Ascending aorta (tissue), 2 donors: ENCODE measurements at regions not wholly inside any gene's neighbourhood (a gene's known extent, or its start where the extent isn't known, plus 50 kb on each side); places are given as distances from the start of the nearest gene placed in this dataset.

Source experiments
- DNase-seq, 2 donors: peaks; one replicate each; pipeline ENCODE4 v3.0.0-alpha.2; 2019; ENCODE audit warnings: low spot score in 2 of 2
- H3K27ac ChIP-seq, 2 donors: fragments of 200-600 bp; sonication (generic); one replicate each; pipeline ENCODE4 v1.5.1; 2016 to 2017; ENCODE audit warnings: mild to moderate bottlenecking in 1 of 2
- H3K27me3 ChIP-seq: fragments of 200-600 bp; sonication (generic); one replicate; pipeline ENCODE4 v1.5.1; 2017
- H3K36me3 ChIP-seq, 2 donors: fragments of 200-600 bp; sonication (generic); one replicate each; pipeline ENCODE4 v1.5.1; 2016
- H3K4me1 ChIP-seq, 2 donors: fragments of 200-600 bp; sonication (generic); one replicate each; pipeline ENCODE4 v1.5.1; 2016 to 2017; ENCODE audit warnings: mild to moderate bottlenecking in 1 of 2
- H3K4me3 ChIP-seq, 2 donors: fragments of 200-600 bp; sonication (generic); one replicate each; pipeline ENCODE4 v1.5.1; 2016 to 2017; ENCODE audit warnings: mild to moderate bottlenecking in 1 of 2
- H3K9me3 ChIP-seq, 2 donors: fragments of 200-600 bp; sonication (generic); one replicate each; pipeline ENCODE4 v1.5.1; 2016
- intact Hi-C: fragments of 100-400 bp; cut with DNase I; formaldehyde crosslinking; loops from one replicate; pipeline ENCODE4 v1.15.1; 2023
- TF ChIP-seq, protein P1 (sequence below), 3 experiments: fragments of 200-600 bp in 2 of 3; fragments of 450-650 bp in 1 of 3; sonication (generic) in 2 of 3; IDR thresholded peaks; one replicate each; pipeline ENCODE4 v1.5.1; 2016 to 2019; ENCODE audit warnings: antibody characterized with exemption in 3 of 3, mild to moderate bottlenecking in 1 of 3, moderate library complexity in 1 of 3

DNA sequence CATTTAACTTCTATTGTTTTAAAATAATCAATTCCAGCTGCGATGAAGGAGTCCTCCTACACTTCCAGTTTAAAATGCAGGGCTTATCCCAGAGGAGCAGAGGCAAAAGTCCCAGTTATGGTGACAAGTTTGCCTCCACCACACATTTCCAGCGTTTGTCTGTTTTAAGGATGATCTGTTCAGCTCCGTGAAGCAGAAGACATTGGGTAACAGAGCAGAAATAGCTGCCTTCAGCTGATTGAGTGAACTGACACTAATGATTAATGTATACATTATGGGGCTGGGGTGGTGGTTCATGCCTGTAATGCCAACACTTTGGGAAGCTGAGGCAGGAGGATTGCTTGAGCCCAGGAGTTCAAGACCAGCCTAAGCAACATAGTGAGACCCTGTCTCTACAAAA is 127.6 kb downstream of the HSD17B3 start:
- no peak for DNase-seq
- no peak overlapping the region for H3K27ac ChIP-seq
- H3K9me3 ChIP-seq: no peaks in the 10 kb centered on the region
- intact Hi-C loops: no loop called here
- TF ChIP-seq, protein P1, sequence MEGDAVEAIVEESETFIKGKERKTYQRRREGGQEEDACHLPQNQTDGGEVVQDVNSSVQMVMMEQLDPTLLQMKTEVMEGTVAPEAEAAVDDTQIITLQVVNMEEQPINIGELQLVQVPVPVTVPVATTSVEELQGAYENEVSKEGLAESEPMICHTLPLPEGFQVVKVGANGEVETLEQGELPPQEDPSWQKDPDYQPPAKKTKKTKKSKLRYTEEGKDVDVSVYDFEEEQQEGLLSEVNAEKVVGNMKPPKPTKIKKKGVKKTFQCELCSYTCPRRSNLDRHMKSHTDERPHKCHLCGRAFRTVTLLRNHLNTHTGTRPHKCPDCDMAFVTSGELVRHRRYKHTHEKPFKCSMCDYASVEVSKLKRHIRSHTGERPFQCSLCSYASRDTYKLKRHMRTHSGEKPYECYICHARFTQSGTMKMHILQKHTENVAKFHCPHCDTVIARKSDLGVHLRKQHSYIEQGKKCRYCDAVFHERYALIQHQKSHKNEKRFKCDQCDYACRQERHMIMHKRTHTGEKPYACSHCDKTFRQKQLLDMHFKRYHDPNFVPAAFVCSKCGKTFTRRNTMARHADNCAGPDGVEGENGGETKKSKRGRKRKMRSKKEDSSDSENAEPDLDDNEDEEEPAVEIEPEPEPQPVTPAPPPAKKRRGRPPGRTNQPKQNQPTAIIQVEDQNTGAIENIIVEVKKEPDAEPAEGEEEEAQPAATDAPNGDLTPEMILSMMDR (IDR thresholded peaks at IDR 0.05): no peak
- no peaks in the 10 kb centered on the region for H3K27me3 ChIP-seq
- peaks cover 5 to 7% of the 10 kb centered on the region in 2 donors for H3K4me1 ChIP-seq
- no peak overlapping the region for H3K4me3 ChIP-seq
- no peaks in the 10 kb centered on the region for H3K36me3 ChIP-seq

DNA sequence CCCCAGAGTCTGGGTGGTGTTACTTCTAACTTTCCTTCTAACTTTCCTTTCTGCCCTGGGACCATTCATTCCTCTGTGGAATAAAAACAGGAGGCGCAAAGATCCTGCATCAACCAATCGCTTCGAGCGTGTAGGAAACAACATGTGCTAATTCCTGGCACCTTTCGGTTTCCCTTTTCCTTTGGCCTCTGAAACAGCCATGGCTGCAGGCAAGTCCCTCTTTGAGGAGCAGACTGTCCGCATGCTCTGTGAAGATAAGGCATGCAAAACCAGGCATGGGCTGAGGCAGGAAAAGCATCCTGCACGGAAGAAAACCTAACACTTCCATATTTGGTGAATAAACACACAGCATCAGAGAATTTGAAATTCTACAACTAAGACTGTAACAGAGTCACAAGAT is 128.3 kb downstream of the HSD17B3 start:
- Histone ChIP-seq H3K27ac (no peak overlapping the region), H3K9me3 (no peaks in the 10 kb centered on the region), H3K27me3 (no peaks in the 10 kb centered on the region), H3K36me3 (no peaks in the 10 kb centered on the region), H3K4me3 (no peak overlapping the region), H3K4me1 (peaks cover 5 to 7% of the 10 kb centered on the region in 2 donors)
- no peak for DNase-seq
- intact Hi-C loops: no loop called here
- TF ChIP-seq, protein P1 (IDR thresholded peaks at IDR 0.05): no peak

DNA sequence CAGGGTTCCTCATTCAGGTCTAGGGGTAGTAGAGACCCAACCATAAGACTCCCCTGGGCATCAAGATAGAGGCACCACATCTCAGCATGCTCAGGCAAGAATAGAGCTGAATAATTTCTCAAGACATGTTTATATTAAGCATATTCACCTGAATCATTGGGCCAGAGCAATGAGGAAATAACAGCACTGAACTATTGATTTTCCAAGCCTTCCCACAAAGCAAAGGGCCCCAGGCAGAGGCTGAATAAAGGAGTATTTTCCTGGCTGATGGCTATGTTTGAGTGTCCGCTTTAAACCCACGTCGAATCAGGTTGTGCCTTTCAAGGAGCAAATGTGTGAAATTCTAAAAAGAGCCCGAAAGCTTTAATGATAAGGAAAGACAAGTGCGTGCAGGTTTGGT is 129.2 kb downstream of the HSD17B3 start:
- H3K9me3 ChIP-seq: no peaks in the 10 kb centered on the region
- no peak for DNase-seq
- peaks cover 2 to 6% of the 10 kb centered on the region in 2 donors for H3K4me1 ChIP-seq
- TF ChIP-seq, protein P1 (IDR thresholded peaks at IDR 0.05): no peak
- H3K27ac ChIP-seq: no peak overlapping the region
- intact Hi-C loops: no loop called here
- H3K27me3 ChIP-seq: no peaks in the 10 kb centered on the region
- no peaks in the 10 kb centered on the region for H3K36me3 ChIP-seq
- H3K4me3 ChIP-seq: no peak overlapping the region

DNA sequence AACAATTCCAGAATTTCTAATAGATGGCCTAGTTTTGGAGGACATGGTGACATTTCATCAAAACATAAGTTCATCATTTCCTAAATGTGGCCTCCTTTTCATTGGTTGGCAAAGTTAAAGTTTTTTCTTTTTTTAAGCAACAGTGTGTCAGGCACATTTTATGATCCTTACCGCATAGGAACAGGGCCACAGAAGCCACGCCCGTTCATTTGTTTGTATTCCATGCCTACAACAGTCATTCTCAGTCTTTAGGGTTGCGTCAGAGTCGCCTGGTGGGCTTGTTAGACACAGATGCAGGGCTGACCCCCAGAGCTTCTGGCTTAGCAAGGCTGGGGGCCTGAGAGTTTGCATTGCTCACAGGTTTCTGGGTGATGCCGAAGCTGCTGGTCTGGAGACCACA is 130.2 kb downstream of the HSD17B3 start:
- Histone ChIP-seq H3K27me3 (no peaks in the 10 kb centered on the region), H3K36me3 (no peaks in the 10 kb centered on the region), H3K27ac (no peak overlapping the region), H3K4me3 (no peak overlapping the region), H3K9me3 (no peaks in the 10 kb centered on the region), H3K4me1 (no peaks in the 10 kb centered on the region)
- intact Hi-C loops: no loop called here
- TF ChIP-seq, protein P1 (IDR thresholded peaks at IDR 0.05): no peak
- no peak for DNase-seq

DNA sequence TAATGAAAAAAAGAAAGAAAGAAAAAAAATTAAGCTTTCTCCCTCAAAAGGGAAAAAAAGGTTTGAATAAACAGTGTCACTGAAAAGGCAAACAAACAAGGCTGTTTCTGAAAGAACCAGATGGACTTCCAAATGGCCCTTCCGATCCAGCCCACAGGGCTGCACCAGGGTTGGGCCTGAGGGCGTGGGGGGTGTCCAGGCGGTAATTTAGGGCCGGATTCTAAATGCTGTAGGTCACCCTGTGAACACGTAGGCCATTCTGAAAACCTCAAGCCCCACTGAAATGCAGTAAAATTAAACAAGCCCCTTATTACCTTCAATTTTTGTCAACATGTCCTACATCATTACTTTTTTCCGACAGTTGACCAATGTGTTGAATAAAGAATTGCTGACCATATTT is 132.1 kb downstream of the HSD17B3 start:
- H3K27me3 ChIP-seq: no peaks in the 10 kb centered on the region
- H3K4me3 ChIP-seq: no peak overlapping the region
- DNase-seq: no peak
- H3K27ac ChIP-seq: no peak overlapping the region
- intact Hi-C loops: no loop called here
- H3K9me3 ChIP-seq: no peaks in the 10 kb centered on the region
- H3K4me1 ChIP-seq: no peaks in the 10 kb centered on the region
- no peaks in the 10 kb centered on the region for H3K36me3 ChIP-seq
- TF ChIP-seq, protein P1 (IDR thresholded peaks at IDR 0.05): no peak

DNA sequence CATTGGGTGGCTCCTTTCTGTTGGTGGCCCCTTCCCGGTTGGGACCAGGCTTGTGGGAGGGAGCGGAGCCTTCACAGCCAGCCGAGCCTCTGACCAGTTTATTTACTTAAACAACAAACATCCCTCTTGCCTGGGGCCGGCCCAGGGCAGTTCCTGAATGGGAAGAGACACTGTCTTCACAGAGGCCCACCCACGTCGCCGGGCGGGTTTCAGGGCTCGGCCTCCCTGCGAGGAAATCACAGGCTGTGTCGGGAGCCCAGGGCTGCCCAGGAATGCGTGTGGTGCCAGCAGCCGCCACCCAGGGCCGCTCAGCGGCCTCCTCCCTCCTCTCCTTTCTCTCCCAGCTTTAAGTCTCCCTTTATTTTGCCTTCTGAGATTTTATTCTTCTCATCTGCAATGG is 132.5 kb downstream of the HSD17B3 start:
- TF ChIP-seq, protein P1 (IDR thresholded peaks at IDR 0.05): no peak
- no peak overlapping the region for H3K27ac ChIP-seq
- no peak for DNase-seq

More for the DNA sequence above, 132.5 kb downstream of the HSD17B3 start:
- Histone ChIP-seq H3K4me1 (no peaks in the 10 kb centered on the region), H3K9me3 (no peaks in the 10 kb centered on the region), H3K27me3 (no peaks in the 10 kb centered on the region), H3K4me3 (no peak overlapping the region), H3K36me3 (no peaks in the 10 kb centered on the region)
- intact Hi-C loops: no loop called here
